COR-L47 (cell line): ENCODE measurements at regions not wholly inside any gene's neighbourhood (a gene's known extent, or its start where the extent isn't known, plus 50 kb on each side); places are given as distances from the start of the nearest gene placed in this dataset.

Experiments
- DNase-seq: peaks from one replicate; lab custom pipeline; 2025; lab: John Stamatoyannopoulos, UW

DNA sequence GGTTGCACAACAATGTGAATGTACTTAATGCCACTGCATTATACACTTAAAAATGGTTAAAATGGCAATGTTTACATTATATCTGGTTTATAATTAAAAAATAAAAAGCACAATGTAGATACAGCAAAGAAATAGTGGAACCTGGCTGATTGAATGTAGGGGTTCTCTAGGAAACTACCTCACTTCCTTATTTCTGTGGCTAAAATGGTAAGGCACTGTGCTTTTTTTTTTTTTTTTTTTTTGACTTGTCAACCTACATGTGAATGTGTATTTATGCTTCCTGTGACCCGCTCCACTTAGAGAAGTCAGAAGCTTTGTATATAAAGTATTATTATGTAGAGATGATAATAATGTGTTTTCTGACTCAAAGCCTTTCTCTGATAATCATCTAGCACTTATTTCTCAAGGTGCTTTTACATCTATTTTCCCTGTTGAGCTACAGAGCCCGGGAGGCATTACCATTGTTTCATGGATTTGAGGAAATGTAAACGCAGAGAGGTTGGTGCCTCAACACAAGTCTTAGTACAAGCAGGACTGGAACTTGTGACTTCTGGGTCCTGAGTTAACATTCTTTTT, 55.0 kb downstream of the SOX4 start:
- no peak for DNase-seq

DNA sequence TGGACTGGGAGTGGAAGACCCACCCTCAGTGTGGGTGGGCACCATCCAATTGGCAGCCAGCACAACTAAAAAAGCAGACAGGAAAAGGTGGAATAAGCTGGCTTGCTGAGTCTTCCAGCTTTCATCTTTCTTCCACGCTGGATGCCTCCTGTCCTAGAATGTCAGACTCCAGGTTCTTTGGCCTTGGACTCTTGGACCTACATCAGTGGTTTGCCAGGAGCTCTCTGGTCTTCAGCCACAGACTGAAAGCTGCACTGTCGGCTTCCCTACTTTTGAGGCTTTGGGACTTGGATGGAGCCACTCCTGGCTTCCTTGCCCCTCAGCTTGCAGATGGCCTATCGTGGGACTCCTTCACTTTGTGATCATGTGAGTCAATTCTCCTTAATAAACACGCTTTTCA, 59.8 kb downstream of the SOX4 start:
- no peak for DNase-seq

DNA sequence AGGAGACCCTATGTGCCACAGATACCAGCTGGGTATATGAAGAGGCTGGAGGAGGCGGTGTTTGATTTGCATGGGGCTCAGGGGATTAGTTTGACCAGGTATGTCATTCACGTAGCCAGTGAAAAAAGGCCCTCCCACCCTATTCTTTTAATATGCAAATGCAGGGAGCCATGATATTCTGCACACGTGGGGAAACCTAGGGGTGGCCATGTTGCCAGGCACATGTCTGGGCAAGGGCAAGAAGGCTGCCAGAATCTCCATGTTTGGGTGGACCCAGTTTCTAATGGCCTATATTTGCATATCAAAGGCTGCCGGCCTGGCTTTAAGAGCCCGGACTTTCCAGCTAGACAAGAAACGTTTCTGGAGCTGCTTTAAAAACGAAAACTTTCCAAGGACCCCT, 60.4 kb downstream of the SOX4 start:
- no peak for DNase-seq

DNA sequence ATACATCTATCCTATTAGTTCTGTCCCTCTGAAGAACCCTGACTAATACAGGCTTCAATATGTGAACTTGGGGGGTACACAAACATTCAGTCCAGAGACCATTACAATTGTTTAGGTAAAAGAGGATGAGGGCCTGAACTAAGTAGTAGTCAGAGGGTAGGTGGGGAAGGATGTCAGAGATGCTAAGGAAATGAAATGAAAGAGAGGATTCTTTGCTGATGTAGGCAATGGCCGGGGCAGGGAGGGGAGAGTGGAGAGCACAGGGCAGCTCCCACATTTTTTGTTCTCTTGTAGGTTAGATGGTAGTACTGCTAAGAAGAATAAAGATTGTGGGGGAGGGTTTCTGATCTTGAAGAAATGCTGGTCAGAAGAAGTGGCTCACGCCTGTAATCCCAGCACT, 60.8 kb downstream of the SOX4 start:
- no peak for DNase-seq

DNA sequence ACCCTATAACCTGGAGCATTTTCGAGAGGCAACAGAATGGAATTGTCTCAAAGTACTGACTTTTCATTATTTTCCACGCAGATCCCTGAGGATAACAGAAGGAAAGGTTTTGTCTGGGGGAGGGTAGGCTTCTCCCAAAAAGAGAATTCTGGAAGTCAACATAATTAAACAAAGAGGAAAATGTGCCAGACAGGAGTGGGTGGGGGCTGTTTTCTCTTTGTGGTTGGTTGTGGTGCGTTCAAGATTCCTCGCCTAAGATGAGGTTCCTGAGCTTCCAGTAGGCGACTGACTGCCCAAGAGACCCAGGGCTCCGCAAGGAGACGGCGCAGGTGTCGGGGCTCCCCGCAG, 70.4 kb downstream of the SOX4 start:
- no peak for DNase-seq

DNA sequence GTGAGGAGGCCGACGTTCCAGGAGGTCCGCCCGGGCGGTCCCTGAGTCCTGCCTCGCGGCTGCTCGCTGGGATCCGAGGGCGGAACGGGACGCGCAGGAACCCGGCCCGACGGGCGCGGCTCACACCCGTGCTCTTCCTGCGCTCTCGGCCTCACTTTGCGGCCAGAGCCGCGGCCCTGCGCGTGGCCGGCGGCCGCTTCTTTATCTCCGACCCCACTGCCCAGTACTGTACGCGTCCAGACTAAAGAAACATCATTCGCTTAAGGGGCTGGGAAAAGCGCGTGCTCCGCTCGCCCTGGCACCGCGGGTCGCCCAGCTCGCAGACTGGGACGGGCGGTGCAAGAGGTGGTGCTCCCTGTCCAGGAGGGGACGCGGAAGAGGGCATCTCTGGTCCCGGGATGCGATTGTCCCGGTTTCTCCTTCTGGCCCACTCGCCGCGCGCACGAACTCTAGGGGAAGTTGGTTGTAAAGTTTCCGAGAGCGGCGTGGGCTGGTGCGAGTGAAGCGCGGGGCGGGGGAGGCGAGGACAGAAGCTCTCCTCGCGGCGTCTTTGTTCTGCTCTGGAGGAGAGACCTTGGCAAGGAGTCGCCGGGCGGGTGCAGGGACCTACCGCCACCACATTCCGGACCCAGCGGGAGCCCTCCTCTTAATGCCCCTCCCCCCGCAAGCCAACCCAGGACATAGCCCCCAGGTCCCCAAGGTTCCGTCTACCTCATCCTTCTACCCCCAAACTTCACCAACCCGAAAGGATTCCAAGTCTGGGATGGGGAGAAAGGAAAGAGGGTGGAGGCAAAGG, 71.0 kb downstream of the SOX4 start:
- DNase-seq, result no peak

DNA sequence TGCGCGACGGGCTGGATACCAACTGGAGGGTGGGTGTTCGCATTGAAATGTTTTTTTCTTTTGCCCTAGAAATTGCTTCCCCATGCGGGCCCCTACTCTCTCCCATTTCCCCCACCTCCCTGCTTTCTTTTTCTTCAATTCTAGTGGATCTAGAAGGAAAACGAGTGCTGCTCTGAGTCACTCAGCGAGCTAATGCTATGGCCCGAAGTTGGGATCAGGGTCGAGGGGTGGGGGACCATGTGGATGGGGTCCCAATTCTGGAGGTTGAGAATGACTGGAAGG, 71.5 kb downstream of the SOX4 start:
- no peak for DNase-seq

DNA sequence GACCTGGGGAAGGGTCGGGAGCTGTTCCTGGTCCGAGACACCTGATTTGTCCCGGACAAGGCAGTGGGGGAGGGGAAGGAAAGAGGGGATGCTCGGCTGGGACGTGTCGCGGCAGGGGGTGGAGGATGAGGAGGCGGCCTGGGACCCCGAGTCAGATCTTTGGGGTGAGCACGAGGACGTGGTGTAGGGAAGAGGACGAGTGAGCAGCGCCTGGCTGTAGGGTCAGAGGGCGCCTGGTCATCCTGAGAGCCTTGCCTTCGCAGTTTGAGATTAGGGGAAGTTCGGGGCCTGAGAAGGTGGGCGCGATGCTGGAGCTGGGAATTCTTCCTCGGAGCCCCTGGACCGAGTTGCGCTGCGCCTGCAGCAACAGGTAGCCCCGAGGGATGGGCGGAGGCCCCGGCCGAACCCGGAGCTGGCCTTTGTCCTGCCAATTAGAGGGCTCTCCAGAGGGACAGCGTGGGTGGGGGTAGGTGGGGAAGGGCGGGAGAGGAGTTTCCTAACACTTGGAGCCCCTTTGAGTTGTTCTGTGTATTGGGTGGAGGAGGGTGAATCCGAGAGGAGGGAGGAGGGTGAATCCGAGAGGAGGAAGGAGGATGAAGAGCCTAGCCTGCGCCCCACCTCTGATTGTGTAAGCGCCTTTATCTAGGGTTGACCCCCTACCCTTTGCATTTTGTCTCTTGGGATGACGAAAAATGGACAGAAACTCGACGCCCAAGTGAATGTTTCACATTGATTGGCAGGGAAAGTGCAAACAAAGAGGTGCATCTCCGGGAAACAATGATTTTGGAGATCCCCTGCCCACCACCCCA, 72.0 kb downstream of the SOX4 start:
- DNase-seq, result no peak

DNA sequence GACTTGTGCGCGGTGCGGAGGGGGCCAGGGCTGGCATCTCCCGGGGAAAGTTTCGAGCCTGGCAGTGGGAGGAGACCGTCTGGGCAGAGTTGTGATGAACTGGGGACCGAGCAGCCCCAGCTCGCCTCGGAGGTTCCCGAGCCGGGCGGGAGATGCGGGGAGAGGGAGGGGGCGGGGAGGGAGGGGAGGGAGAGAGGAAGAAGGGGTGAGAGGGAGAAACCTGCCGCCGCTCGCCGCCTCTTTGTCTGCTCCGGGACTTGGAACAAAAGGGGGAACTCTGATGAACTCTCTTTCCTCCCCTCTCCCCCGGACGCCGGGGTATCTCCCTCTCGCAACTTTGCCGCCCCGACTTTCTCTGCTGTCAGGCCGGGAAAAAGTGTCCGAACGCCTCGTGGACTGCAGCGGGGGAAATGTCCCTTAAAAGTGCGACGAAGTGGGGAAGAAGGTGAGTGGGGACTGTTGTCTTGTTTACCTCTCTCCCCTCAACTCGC, 72.7 kb downstream of the SOX4 start:
- no peak for DNase-seq

DNA sequence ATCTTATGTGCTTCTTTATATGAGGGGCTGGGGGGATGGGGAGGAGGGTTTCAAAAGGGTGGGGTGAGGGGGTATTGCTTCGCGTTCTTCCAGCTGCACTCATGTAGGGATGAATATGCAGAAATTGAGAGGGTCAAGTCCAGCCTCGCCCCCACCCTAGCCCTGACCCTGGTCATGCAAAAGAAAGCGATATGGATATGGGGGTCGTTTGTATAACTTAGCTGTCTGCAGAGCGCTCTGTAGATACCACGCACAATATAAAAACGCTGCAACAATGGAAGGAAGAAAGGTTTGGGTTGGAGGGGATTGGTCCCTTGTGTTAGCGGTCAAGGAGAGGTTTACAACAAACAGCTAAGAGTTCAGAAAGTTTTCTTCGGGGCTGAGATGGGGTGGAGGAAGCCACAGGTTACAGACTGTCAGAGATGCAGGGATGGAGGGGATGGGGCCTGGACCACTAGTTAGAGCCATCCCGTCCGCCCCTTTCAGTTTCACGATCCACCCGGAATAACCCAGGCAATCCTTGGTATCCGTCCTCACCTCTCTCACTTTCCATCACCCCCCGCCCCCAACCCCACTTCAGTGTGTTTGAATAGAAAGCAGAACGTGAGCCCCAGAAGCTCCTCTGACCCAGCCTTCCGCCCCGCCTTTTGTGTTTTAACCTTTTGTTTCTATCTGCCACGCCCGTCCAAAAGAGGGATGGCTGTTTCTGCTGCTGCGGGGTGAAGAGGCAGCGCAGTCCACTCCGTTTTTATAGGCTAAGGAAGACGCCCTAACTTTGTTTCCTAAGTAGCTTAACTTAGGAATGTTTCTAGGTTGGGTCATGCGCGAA, 73.5 kb downstream of the SOX4 start:
- no peak for DNase-seq

DNA sequence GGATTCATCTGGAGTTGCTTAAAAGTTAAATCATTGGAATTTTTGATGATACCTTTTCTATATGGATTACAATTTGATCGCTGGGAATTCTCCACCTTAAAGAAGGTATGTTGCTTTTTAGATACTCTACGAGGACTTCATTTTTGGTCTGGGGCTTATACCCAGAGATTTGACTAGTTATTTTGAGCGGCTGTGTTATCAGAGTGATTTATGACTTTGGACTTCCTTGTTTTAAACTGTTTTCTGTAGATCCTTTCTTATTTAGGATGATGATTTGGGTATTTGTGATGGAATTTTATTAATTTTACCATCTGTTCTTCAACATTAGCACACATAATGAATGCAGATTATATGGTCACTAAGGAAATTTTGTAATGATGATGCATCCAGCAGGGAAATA, 75.2 kb downstream of the SOX4 start:
- DNase-seq, result no peak

DNA sequence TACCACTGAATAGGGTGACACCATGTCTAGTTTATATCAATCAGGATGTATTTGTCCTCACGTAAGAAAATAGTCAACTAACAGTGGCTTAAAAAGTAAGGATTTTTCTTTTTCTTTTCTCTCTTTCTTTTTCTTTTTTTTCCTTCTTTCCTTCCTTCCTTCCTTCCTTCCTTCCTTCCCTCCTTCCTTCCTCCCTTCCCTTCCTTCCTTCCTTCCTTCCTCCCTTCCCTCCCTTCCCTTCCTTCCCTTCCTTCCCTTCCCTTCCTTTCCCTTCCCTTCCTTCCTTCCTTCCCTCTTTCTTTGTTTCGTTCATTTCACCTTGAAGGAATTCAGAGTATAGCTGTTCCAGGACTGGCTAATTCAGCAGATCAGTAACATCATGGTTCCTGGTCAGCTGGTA, 83.2 kb downstream of the SOX4 start:
- DNase-seq, result no peak

DNA sequence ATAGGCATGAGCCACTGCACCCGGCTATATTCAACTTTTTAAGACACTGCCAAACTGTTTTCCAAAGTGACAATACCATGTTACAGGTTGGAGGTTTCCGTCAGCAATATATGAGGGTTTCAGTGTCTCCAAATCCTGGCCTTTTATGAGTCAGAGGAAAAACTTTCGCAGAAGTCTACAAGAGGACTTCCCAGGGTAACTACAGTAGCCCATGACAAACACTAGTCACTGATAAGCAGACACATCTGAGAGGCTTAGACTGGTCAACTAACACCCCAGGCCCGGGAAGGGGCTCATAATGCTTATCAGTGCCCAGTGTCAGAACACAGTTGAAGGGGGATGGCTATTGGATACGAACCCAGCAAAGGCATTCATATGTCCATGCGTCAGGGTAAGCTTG, 85.4 kb downstream of the SOX4 start:
- no peak for DNase-seq

DNA sequence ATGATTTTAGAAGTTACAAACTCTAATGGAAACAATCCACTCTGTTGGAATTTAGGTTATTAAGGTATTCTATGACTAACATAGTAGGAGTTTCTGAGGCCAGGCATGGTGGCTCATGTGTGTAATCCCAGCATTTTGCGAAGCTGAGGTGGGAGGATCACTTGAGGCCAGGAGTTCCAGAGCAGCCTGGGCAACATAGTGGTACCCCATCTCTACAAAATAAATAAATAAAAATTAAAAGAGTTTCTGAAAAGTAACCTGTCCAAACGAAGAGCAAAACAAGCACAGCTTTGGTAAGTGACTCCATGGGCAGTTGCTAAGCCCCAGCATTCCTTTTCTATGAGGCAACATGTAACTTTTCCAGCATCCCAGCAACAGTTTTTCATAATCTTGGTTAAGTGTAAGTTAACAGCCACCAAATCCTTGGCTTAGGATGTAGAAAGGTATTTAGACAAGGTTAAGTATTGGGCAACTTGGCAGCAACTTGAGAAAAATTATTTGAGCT, 86.3 kb downstream of the SOX4 start:
- no peak for DNase-seq

DNA sequence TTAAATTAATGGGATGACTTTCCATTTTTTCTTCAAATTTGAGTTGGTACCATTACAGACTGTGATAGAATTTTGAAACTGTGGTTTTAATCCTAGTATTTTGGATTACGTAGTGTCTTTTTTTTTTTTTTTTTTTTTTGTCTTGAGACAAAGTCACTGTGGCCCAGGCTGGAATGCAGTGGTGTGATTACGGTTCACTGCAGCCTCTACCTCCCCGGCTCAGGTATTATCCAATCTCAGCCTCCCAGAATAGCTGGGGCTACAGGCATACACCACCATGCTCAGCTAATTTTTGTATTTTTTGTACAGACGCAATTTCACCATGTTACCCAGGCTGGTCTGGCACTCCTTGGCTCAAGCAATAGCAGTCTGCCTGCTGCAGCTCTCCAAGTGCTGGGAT, 87.1 kb downstream of the SOX4 start:
- no peak for DNase-seq

DNA sequence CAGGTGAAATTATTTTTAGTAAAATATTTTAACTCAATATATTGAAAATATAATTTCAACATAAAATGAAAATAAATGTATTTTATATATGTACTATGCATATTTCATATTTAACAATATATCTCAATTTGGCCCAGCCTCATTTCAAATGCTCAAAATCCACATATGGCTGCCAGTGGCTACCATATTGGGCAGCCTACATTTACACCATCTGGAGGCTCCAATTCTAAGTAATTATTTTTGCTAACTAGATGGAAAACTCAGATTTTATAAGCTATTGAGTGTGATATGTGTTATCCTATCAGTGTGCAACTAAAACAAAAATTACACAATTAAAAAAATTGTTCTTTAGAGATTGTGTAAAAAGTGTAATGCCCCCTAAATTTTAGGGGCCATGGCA, 96.9 kb downstream of the SOX4 start:
- no peak for DNase-seq

DNA sequence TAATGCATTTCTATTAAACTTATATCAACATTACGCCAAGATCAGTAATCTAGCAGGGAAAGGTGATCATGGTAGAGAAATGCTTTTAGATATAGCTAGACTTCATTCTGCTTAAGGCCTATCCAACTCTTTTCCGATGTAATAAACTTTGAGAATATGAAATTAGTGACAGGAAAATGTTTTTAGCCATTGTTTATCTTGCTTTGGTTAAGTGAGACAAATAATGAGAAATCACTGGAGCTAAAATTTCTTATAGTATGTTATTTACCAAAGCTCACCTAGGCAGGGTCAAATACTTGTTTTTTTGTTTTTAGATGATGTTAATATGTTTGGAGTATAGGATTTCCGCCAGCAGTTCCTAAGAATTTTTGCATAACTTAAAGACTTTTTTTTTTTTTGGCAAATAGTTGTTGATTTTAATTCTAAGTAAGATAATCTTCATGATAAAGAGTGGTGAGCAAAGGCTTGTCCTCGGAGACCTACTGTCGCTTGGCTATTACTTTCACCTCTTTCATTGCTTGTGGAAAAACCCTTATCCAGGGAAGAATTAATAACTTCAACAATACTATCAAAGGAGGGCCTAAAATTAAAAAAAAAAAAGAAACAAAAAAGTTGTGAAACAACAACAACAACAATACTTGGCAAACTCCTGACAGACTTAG, 98.3 kb downstream of the SOX4 start:
- no peak for DNase-seq

DNA sequence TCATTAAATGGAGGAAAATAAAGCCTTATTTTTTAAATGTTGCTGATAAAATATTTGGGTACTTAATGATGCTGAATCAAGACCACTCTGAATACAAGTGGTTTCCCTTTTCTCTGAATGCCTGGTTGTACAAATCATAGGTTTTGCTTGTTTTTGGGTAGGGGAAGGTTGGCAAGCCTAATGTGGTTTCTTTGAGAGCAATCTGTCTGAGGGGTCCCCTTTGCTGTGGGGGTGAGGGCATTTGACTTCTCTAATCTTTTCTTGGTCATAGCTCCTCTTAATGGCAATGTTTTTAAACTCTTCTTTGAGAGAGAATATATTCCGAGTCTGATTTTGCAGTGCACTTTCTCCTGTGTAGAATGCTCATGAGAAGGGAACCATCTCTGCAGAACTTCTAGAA, 99.2 kb downstream of the SOX4 start:
- DNase-seq, result no peak

DNA sequence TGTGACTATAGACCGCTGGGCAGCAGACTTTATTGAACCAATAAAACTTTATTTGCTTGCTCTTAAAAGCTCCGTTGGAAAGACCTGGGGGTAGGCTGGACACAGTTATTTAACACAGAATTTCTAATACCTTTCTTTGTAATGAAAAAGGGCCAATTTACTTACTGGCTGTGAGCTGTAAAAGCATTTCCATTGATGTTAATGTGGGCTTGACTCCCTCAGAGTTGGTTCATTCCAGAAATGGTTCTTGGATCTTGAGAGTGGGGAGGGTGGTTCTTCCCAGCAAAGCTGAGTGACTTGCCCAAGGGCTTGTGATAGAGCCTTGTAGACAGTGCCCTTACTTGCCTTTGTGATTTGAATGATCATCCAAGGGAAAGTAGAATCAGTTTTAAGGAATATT, 100.6 kb downstream of the SOX4 start:
- DNase-seq, result no peak

DNA sequence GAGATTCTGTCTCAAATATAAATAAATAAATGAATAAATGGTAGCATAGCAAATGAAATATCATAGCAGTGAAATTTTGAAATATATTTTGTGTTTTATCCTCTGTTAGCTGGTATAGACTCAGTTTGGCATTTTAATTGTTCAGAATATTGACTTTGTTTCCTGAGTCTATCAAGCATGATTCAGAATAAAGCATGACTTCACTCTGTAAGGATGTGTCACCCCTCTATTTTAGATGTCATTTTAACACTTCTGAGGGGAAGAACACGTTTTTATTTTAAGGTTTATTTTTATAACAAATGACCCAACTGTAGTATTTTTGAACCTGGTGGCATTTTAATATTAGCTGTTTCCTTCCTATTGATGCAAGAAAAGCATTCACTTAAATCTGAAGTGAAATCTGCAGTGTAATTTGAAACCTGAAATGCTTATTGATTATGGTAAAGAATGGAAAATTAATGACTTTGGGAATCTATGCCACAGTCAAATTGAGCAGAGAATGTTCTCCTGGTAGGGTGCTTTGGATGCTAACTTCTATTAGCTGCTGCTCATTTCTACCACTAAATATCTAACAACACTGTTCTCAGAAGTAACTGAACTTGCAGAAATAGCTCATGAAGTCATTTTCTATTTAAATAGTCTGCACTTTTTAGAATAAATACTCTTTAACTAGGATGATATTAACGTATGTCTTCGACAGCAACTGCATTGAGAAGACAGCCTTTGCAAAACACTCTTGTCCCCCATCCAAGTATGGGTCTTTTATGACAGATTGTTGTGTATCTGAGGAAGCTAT, 114.2 kb downstream of the SOX4 start:
- DNase-seq, result no peak

DNA sequence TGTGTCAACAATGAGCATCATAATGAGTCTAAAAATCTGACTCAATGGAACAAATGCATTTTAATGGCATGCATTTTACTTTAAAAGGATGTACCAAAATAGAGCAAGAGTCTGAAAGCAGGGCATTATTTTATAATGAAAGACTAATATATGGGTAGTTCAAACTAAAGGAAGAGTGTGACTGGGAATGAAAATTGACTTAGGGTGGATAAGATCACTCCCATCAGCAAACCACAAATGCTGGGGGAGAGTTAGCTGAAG, 114.7 kb downstream of the SOX4 start:
- DNase-seq, result no peak
